C4-2B (cell line): ENCODE measurements at regions not wholly inside any gene's neighbourhood (a gene's known extent, or its start where the extent isn't known, plus 50 kb on each side); places are given as distances from the start of the nearest gene placed in this dataset.
"Not testable (repeated sequence)": the region's sequence is repeated elsewhere in the genome, so short reads cannot be mapped to it uniquely, and the experiment has no call there.

ENCODE experiments used
- H3K27ac ChIP-seq: fragments of 450-650 bp; 2 replicates; pipeline ENCODE4 v1.5.1; 2017
- CTCF ChIP-seq: fragments of 450-650 bp; conservative IDR thresholded peaks from 2 replicates; pipeline ENCODE4 v1.5.1; 2017; ENCODE audit warnings: mild to moderate bottlenecking
- ZFX ChIP-seq: fragments of 450-650 bp; IDR thresholded peaks from 2 replicates; pipeline ENCODE4 v1.6.1; 2017

DNA sequence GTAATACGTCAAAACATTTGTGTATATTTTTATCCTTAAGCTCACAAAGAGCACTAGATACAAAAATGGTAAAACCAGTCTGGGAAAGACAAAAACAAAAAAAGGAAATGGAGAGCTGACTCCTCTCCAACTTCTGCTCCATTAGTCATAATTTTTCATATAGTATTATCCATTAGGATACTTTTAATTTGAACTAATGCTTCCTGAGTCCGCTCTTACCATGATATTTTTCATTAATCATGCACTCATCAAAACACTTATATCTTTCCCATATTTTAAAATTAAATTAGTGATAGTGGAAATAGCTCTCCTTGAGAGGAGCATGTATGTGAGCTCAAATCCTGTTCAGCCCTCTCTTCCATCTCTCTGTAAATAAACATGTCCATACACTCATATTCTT lies 1093.0 kb upstream of the MIR17HG start:
- H3K27ac ChIP-seq = no peak overlapping the region
- TF ChIP-seq ZFX (no peak), CTCF (no peak)

DNA sequence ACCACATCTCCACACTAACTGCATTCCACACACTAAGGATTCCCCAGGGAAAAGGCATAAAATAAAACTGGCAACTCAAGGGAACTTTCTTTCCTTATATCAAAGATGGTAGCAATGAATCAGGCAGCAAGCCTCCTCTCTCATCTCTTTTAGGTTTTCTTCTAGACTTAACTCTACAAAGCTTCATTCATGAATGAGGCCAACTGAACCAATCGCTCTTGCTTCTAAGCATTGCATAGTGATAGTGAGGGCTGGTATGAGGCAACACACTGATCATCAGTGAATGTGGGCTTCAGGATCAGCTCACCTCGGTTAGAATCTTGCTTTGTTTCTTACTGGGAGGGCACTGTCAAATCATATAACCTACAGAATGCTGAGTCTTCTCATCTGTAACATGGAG lies 1090.7 kb upstream of the MIR17HG start:
- TF ChIP-seq CTCF = no peak
- no peak for TF ChIP-seq ZFX
- H3K27ac ChIP-seq = no peak overlapping the region

- H3K27ac ChIP-seq = no peak overlapping the region
- TF ChIP-seq ZFX (no peak), CTCF (no peak)
These were observed 1089.4 kb upstream of the MIR17HG start for GRCh38 chr13:90258129-90258528.

DNA sequence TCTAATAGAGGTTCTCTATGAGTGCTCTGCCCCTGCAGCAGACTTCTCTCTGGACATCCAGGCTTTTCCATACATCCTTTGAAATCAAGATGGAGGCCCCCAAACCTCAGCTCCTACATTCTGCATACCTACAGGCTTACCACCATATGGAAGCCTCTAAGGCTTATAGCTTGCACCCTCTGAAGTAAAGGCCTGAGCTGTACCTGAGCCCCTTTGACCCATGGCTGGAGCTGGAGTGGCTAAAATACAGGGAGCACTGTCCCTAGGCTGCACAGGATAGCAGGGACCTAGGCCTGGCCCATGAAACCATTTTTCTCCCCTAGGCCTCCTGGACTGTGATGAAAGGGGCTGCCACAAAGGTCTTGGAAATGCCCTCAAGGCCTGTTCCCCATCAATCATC lies 1086.1 kb upstream of the MIR17HG start:
- TF ChIP-seq CTCF = no peak
- H3K27ac ChIP-seq = no peak overlapping the region

GRCh38 chr13:90270226-90270625 lies 1077.3 kb upstream of the MIR17HG start:
- TF ChIP-seq CTCF (no peak), ZFX (no peak)
- H3K27ac ChIP-seq = no peak overlapping the region

DNA sequence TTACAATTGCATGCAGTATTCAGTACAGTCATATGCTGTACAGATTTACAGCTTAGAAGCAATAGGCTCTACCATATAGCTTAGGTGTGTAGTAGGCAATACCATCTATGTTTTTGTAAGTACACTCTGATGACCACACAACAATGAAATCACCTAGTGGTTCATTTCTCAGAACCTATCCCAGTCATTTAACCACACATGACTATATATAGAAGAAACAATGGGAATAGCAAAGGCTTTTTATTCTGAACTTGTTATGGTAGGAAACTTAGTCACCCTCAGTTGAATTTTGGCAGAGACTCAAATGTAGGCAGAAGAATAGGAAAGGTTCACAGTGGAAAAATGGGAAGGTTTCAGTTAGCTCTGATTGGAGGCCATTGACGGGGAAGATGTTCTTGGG lies 1075.1 kb upstream of the MIR17HG start:
- no peak for TF ChIP-seq CTCF
- no peak for TF ChIP-seq ZFX
- H3K27ac ChIP-seq = no peak overlapping the region

- no peak overlapping the region for H3K27ac ChIP-seq
- TF ChIP-seq ZFX (no peak), CTCF (no peak)
These were observed 1071.3 kb upstream of the MIR17HG start for GRCh38 chr13:90276216-90276615.

DNA sequence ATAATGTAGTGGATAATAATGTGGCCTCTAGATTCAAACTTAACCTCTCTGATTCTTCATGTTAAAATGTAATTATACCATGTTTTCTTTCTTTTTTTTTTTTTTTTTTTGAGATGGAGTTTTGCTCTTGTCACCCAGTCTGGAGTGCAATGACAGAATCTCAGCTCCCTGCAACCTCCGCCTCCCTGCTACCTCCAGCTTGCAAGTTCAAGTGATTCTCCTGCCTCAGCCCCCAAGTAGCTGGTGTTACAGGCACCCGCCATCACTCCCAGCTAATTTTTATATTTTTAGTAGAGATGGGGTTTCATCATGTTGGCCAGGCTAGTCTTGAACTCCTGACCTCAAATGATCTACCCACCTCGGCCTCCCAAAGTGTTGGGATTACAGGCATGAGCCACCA lies 1069.3 kb upstream of the MIR17HG start:
- H3K27ac ChIP-seq = not testable (repeated sequence)
